K562 (cell line): ENCODE measurements at regions not wholly inside any gene's neighbourhood (a gene's known extent, or its start where the extent isn't known, plus 50 kb on each side); places are given as distances from the start of the nearest gene placed in this dataset.

Experiments
- ATF7 ChIP-seq: fragments of 450-650 bp; IDR thresholded peaks from 2 replicates; pipeline ENCODE4 v1.7.1; 2014; ENCODE audit warnings: mild to moderate bottlenecking, moderate library complexity
- EP300 ChIP-seq: IDR thresholded peaks from 2 replicates; pipeline ENCODE4 v1.6.1; 2012; ENCODE audit warnings: low read length, improper control_type of control experiment
- FOXK2 ChIP-seq, 2 experiments: fragments of 450-650 bp; IDR thresholded peaks in 1 of 2; conservative IDR thresholded peaks in 1 of 2; 2 replicates each; pipeline ENCODE4 v1.6.1; 2016; ENCODE audit warnings: low read depth in 2 of 2, mild to moderate bottlenecking in 1 of 2
- GTF2A2 ChIP-seq: IDR thresholded peaks from 2 replicates; pipeline ENCODE4 v1.6.1; 2016; ENCODE audit warnings: mild to moderate bottlenecking, missing genetic modification characterization, missing compliant biosample characterization
- KLF10 ChIP-seq: fragments of 250-450 bp; sonication (Bioruptor Pico); IDR thresholded peaks from 2 replicates; pipeline ENCODE4 v1.6.1; 2021; ENCODE audit warnings: matching md5 sums
- NFE2L1 ChIP-seq: fragments of 450-650 bp; IDR thresholded peaks from 2 replicates; pipeline ENCODE4 v1.6.1; 2016; ENCODE audit warnings: missing genetic modification characterization, low read depth, mild to moderate bottlenecking, missing compliant biosample characterization, moderate library complexity, borderline replicate concordance
- TAF1 ChIP-seq: IDR thresholded peaks from 2 replicates; pipeline ENCODE4 v1.6.1; 2011; ENCODE audit warnings: mild to moderate bottlenecking, low read length, moderate library complexity; ENCODE audit not compliant: insufficient read depth, control insufficient read depth, severe bottlenecking; ENCODE audit errors: extremely low read depth
- TBP ChIP-seq: optimal IDR thresholded peaks from 2 replicates; pipeline ENCODE3; 2011; ENCODE audit warnings: low read depth, low read length, improper control_type of control experiment
- TF ChIP-seq, protein P1 (sequence below), 3 experiments: IDR thresholded peaks in 2 of 3; conservative IDR thresholded peaks in 1 of 3; 2 replicates each; pipeline ENCODE4 v1.5.1; 2011 to 2012; ENCODE audit warnings: low read length in 3 of 3, mild to moderate bottlenecking in 3 of 3, control low read depth in 2 of 3, improper control_type of control experiment in 1 of 3, inconsistent platforms in 1 of 3, low read depth in 1 of 3, mixed read lengths in 1 of 3, moderate library complexity in 1 of 3; ENCODE audit not compliant: insufficient read depth in 2 of 3
- TF ChIP-seq, protein P2 (sequence below), 2 experiments: fragments of 450-650 bp; IDR thresholded peaks; 2 replicates each; pipeline ENCODE4 v1.6.1; 2016; ENCODE audit warnings: mild to moderate bottlenecking in 2 of 2, borderline replicate concordance in 1 of 2, low read depth in 1 of 2, moderate library complexity in 1 of 2
- TF ChIP-seq, protein P3 (sequence below): sonication (generic); formaldehyde crosslinking; IDR thresholded peaks from 2 replicates; pipeline ENCODE4 v1.9.0; 2022; ENCODE audit warnings: mild to moderate bottlenecking, missing genetic modification reagents
- TF ChIP-seq, protein P4 (sequence below): fragments of 150-350 bp; conservative IDR thresholded peaks from 2 replicates; pipeline ENCODE4 v1.6.1; 2014; ENCODE audit warnings: low read length
- TF ChIP-seq, protein P5 (sequence below): fragments of 450-650 bp; IDR thresholded peaks from 2 replicates; pipeline ENCODE4 v1.6.1; 2018; ENCODE audit not compliant: partially characterized antibody

DNA sequence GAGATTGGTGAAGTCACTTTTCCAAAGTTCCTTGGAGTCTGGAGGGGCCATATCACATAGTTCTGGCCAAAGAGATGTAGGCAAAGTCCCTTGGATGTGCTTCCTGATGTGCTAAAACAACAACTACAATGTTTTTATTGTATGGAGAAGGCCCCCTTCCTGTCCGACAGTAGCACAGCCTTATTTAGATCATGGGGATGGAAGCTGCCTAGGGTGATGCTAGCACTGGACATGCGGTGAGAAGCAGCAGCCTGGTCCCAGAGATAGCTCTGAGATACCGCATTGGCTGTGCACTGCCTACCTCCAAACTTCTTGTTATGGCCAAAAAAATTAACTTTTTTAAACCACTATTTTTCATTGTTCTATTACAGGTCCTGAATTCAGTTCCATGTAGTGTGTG, 137.6 kb downstream of the AQP9 start:
- TF ChIP-seq ATF7: no peak
- TF ChIP-seq EP300: no peak
- no peak for TF ChIP-seq FOXK2 (conservative IDR thresholded peaks at IDR 0.05 in 1 of 2, IDR thresholded peaks at IDR 0.05 in 1 of 2; ENCODE audit: low read depth in 2 of 2)
- TF ChIP-seq GTF2A2 (tag): no peak
- TF ChIP-seq TAF1: no peak
- TF ChIP-seq, protein P1, sequence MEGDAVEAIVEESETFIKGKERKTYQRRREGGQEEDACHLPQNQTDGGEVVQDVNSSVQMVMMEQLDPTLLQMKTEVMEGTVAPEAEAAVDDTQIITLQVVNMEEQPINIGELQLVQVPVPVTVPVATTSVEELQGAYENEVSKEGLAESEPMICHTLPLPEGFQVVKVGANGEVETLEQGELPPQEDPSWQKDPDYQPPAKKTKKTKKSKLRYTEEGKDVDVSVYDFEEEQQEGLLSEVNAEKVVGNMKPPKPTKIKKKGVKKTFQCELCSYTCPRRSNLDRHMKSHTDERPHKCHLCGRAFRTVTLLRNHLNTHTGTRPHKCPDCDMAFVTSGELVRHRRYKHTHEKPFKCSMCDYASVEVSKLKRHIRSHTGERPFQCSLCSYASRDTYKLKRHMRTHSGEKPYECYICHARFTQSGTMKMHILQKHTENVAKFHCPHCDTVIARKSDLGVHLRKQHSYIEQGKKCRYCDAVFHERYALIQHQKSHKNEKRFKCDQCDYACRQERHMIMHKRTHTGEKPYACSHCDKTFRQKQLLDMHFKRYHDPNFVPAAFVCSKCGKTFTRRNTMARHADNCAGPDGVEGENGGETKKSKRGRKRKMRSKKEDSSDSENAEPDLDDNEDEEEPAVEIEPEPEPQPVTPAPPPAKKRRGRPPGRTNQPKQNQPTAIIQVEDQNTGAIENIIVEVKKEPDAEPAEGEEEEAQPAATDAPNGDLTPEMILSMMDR (IDR thresholded peaks at IDR 0.05 in 2 of 3, conservative IDR thresholded peaks at IDR 0.05 in 1 of 3; ENCODE audit: insufficient read depth in 2 of 3, low read depth in 1 of 3, low read length in 3 of 3): no peak
- TF ChIP-seq, protein P2, sequence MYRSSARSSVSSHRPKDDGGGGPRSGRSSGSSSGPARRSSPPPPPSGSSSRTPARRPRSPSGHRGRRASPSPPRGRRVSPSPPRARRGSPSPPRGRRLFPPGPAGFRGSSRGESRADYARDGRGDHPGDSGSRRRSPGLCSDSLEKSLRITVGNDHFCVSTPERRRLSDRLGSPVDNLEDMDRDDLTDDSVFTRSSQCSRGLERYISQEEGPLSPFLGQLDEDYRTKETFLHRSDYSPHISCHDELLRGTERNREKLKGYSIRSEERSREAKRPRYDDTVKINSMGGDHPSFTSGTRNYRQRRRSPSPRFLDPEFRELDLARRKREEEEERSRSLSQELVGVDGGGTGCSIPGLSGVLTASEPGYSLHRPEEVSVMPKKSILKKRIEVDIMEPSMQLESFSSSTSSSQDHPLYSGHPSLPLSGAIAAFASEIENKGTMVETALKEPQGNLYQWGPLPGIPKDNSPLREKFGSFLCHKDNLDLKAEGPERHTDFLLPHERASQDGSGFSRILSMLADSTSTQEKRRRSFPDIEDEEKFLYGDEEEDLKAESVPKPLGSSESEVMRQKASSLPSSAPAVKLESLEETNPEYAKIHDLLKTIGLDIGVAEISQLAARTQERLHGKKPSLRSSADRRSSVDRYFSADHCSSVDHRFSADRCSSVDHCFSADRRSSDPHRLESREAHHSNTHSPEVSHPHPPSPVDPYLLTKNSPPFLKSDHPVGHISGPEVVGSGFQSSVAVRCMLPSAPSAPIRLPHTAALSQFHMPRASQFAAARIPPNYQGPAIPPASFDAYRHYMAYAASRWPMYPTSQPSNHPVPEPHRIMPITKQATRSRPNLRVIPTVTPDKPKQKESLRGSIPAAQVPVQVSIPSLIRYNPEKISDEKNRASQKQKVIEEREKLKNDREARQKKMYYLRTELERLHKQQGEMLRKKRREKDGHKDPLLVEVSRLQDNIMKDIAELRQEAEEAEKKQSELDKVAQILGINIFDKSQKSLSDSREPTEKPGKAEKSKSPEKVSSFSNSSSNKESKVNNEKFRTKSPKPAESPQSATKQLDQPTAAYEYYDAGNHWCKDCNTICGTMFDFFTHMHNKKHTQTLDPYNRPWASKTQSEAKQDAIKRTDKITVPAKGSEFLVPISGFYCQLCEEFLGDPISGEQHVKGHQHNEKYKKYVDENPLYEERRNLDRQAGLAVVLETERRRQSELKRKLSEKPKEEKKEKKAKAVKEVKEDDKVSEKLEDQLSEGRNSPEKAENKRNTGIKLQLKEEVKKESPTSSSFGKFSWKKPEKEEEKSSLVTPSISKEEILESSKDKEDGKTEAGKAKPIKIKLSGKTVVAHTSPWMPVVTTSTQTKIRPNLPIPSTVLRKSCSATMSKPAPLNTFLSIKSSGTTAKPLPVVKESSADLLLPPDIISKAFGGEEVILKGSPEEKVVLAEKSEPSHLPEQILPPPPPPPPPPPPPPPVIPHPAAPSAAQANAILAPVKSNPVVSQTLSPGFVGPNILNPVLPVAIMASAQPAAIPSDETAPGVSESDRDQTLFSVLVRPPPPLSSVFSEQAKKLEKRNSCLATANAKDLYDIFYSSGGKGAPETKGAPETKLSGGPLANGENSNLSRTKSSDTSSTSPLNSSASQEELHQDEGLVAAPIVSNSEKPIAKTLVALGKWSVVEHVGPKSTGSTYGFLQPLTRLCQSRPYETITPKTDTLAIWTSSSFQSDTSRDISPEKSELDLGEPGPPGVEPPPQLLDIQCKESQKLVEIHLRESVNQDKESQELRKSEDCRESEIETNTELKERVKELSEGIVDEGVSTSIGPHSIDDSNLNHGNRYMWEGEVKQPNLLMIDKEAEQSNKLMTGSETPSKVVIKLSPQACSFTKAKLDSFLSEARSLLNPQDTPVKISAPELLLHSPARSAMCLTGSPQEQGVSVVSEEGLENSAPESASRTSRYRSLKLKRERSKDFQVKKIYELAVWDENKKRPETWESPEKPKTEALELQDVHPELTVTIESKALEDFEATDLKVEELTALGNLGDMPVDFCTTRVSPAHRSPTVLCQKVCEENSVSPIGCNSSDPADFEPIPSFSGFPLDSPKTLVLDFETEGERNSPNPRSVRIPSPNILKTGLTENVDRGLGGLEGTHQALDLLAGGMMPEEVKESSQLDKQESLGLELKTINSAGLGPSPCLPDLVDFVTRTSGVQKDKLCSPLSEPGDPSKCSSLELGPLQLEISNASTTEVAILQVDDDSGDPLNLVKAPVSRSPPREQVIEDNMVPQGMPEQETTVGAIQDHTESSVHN (IDR thresholded peaks at IDR 0.05; ENCODE audit: borderline replicate concordance in 1 of 2, low read depth in 1 of 2): no peak
- TF ChIP-seq, protein P3, sequence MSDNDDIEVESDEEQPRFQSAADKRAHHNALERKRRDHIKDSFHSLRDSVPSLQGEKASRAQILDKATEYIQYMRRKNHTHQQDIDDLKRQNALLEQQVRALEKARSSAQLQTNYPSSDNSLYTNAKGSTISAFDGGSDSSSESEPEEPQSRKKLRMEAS (CRISPR knock-in tag): no peak
- TF ChIP-seq KLF10: no peak
- TF ChIP-seq, protein P4, sequence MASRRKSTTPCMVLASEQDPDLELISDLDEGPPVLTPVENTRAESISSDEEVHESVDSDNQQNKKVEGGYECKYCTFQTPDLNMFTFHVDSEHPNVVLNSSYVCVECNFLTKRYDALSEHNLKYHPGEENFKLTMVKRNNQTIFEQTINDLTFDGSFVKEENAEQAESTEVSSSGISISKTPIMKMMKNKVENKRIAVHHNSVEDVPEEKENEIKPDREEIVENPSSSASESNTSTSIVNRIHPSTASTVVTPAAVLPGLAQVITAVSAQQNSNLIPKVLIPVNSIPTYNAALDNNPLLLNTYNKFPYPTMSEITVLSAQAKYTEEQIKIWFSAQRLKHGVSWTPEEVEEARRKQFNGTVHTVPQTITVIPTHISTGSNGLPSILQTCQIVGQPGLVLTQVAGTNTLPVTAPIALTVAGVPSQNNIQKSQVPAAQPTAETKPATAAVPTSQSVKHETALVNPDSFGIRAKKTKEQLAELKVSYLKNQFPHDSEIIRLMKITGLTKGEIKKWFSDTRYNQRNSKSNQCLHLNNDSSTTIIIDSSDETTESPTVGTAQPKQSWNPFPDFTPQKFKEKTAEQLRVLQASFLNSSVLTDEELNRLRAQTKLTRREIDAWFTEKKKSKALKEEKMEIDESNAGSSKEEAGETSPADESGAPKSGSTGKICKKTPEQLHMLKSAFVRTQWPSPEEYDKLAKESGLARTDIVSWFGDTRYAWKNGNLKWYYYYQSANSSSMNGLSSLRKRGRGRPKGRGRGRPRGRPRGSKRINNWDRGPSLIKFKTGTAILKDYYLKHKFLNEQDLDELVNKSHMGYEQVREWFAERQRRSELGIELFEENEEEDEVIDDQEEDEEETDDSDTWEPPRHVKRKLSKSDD: no peak
- TF ChIP-seq, protein P5, sequence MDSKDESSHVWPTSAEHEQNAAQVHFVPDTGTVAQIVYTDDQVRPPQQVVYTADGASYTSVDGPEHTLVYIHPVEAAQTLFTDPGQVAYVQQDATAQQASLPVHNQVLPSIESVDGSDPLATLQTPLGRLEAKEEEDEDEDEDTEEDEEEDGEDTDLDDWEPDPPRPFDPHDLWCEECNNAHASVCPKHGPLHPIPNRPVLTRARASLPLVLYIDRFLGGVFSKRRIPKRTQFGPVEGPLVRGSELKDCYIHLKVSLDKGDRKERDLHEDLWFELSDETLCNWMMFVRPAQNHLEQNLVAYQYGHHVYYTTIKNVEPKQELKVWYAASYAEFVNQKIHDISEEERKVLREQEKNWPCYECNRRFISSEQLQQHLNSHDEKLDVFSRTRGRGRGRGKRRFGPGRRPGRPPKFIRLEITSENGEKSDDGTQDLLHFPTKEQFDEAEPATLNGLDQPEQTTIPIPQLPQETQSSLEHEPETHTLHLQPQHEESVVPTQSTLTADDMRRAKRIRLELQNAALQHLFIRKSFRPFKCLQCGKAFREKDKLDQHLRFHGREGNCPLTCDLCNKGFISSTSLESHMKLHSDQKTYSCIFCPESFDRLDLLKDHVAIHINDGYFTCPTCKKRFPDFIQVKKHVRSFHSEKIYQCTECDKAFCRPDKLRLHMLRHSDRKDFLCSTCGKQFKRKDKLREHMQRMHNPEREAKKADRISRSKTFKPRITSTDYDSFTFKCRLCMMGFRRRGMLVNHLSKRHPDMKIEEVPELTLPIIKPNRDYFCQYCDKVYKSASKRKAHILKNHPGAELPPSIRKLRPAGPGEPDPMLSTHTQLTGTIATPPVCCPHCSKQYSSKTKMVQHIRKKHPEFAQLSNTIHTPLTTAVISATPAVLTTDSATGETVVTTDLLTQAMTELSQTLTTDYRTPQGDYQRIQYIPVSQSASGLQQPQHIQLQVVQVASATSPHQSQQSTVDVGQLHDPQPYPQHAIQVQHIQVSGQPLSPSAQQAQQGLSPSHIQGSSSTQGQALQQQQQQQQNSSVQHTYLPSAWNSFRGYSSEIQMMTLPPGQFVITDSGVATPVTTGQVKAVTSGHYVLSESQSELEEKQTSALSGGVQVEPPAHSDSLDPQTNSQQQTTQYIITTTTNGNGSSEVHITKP: no peak
- no peak for TF ChIP-seq NFE2L1 (tag)
- TF ChIP-seq TBP: no peak
